ENCODE measurements at regions not wholly inside any gene's neighbourhood (a gene's known extent, or its start where the extent isn't known, plus 50 kb on each side); places are given as distances from the start of the nearest gene placed in this dataset.

- TF ChIP-seq EZH2 (IDR thresholded peaks at IDR 0.05; ENCODE audit: borderline replicate concordance, insufficient read depth, low read depth, low read length, poor library complexity, severe bottlenecking), result no peak
- TF ChIP-seq CTCF (IDR thresholded peaks at IDR 0.05), result no peak
These were observed 140.5 kb downstream of the IFI44 start for GRCh38 chr1:78790174-78790573.

Measured in B cell (primary cell).